ENCODE measurements at regions not wholly inside any gene's neighbourhood (a gene's known extent, or its start where the extent isn't known, plus 50 kb on each side); places are given as distances from the start of the nearest gene placed in this dataset.

- TF ChIP-seq CTCF (IDR thresholded peaks at IDR 0.05) (no peak), CBFB (CRISPR knock-in tag; IDR thresholded peaks at IDR 0.05; ENCODE audit: low read depth) (no peak), ZNF121 (CRISPR knock-in tag; IDR thresholded peaks at IDR 0.05) (no peak), USF1 (CRISPR knock-in tag; IDR thresholded peaks at IDR 0.05) (no peak), MYBL2 (CRISPR knock-in tag; IDR thresholded peaks at IDR 0.05) (no peak), MAX (CRISPR knock-in tag; IDR thresholded peaks at IDR 0.05) (no peak), ZNF317 (CRISPR knock-in tag; IDR thresholded peaks at IDR 0.05; ENCODE audit: borderline replicate concordance, low read depth) (no peak), FOXK1 (CRISPR knock-in tag; IDR thresholded peaks at IDR 0.05) (no peak), TCF7 (CRISPR knock-in tag; IDR thresholded peaks at IDR 0.05; ENCODE audit: low read depth) (no peak), GABPB1 (CRISPR knock-in tag; IDR thresholded peaks at IDR 0.05) (no peak), TP53 (CRISPR knock-in tag; IDR thresholded peaks at IDR 0.05) (no peak)
- TF ChIP-seq, protein P1, sequence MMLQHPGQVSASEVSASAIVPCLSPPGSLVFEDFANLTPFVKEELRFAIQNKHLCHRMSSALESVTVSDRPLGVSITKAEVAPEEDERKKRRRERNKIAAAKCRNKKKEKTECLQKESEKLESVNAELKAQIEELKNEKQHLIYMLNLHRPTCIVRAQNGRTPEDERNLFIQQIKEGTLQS (CRISPR knock-in tag; conservative IDR thresholded peaks at IDR 0.05), result no peak
- TF ChIP-seq, protein P2, sequence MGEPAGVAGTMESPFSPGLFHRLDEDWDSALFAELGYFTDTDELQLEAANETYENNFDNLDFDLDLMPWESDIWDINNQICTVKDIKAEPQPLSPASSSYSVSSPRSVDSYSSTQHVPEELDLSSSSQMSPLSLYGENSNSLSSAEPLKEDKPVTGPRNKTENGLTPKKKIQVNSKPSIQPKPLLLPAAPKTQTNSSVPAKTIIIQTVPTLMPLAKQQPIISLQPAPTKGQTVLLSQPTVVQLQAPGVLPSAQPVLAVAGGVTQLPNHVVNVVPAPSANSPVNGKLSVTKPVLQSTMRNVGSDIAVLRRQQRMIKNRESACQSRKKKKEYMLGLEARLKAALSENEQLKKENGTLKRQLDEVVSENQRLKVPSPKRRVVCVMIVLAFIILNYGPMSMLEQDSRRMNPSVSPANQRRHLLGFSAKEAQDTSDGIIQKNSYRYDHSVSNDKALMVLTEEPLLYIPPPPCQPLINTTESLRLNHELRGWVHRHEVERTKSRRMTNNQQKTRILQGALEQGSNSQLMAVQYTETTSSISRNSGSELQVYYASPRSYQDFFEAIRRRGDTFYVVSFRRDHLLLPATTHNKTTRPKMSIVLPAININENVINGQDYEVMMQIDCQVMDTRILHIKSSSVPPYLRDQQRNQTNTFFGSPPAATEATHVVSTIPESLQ (CRISPR knock-in tag; IDR thresholded peaks at IDR 0.05), result no peak
Observed at GRCh38 chr12:114614040-114614439, 69.9 kb downstream of the TBX3 start.

Data from WTC11 (cell line).